Vagina (tissue), 2 donors: ENCODE measurements at regions not wholly inside any gene's neighbourhood (a gene's known extent, or its start where the extent isn't known, plus 50 kb on each side); places are given as distances from the start of the nearest gene placed in this dataset.

Experiments
- CTCF ChIP-seq, 3 experiments: fragments of 450-650 bp in 2 of 3; fragments of 200-600 bp in 1 of 3; sonication (generic) in 1 of 3; IDR thresholded peaks; one replicate each; pipeline ENCODE4 v1.5.1; 2017 to 2019; ENCODE audit warnings: antibody characterized with exemption in 3 of 3, mild to moderate bottlenecking in 2 of 3, moderate library complexity in 2 of 3
- POLR2A ChIP-seq, 2 donors: fragments of 450-650 bp; IDR thresholded peaks; one replicate each; pipeline ENCODE4 v1.6.1; 2017; ENCODE audit warnings: antibody characterized with exemption in 2 of 2, mild to moderate bottlenecking in 2 of 2, moderate library complexity in 2 of 2
- POLR2AphosphoS5 ChIP-seq, 2 donors: sonication (generic); formaldehyde crosslinking; IDR thresholded peaks; one replicate each; pipeline ENCODE4 v1.9.0; 2017; ENCODE audit warnings: antibody characterized with exemption in 2 of 2, mild to moderate bottlenecking in 2 of 2, low read depth in 1 of 2; ENCODE audit not compliant: insufficient read depth in 1 of 2

GRCh38 chr22:48866906-48867681 lies 960.6 kb downstream of the BRD1 start:
- TF ChIP-seq POLR2A (IDR thresholded peaks at IDR 0.05) (no peak), CTCF (IDR thresholded peaks at IDR 0.05) (no peak), POLR2AphosphoS5 (IDR thresholded peaks at IDR 0.05; ENCODE audit: insufficient read depth in 1 of 2, low read depth in 1 of 2) (no peak)
